Thyroid gland (tissue), 4 donors: ENCODE measurements at regions not wholly inside any gene's neighbourhood (a gene's known extent, or its start where the extent isn't known, plus 50 kb on each side); places are given as distances from the start of the nearest gene placed in this dataset.

Experiments
- CTCF ChIP-seq, 6 experiments: fragments of 200-600 bp in 3 of 6; fragments of 450-650 bp in 3 of 6; sonication (generic) in 3 of 6; IDR thresholded peaks; one replicate each; pipeline ENCODE4 v1.5.1; 2016 to 2019; ENCODE audit warnings: antibody characterized with exemption in 6 of 6, mild to moderate bottlenecking in 2 of 6, inconsistent platforms in 1 of 6, moderate library complexity in 1 of 6
- POLR2A ChIP-seq, 2 donors: fragments of 450-650 bp; IDR thresholded peaks; one replicate each; pipeline ENCODE4 v1.6.1; 2017; ENCODE audit warnings: antibody characterized with exemption in 2 of 2, mild to moderate bottlenecking in 2 of 2, moderate library complexity in 1 of 2

DNA sequence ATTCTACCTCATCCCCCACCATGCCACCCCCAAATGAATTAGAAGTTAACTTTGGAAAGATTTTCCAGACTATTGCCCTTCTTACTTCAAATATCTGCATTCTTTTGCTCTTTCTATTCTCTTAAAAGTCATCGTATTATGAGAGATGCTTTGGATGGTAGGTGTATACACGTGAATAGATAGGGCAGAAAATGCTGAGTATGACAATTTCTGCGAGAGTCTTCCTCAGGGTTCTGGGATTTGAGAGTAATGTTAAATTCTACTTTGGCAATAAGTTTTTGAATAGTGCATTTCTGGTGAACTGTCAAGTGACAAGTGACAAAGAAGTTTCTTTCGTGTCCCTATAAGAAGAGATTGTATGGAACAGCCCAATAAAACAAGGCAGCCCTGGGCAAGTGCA is 137.6 kb upstream of the DSEL start:
- TF ChIP-seq CTCF (IDR thresholded peaks at IDR 0.05) (no peak), POLR2A (IDR thresholded peaks at IDR 0.05) (no peak)
